Right lobe of liver (tissue), 6 donors: ENCODE measurements at regions not wholly inside any gene's neighbourhood (a gene's known extent, or its start where the extent isn't known, plus 50 kb on each side); places are given as distances from the start of the nearest gene placed in this dataset.
A peak's percentile ranks its signal among the peaks of the same experiment; 100 is the strongest.

Experiments
- ATAC-seq, 4 donors: fragments of 200-7000 bp; cut with Tn5 transposase; one replicate each; pipeline ENCODE4 v1.9.1; 2020; ENCODE audit warnings: mild to moderate bottlenecking in 4 of 4, moderate library complexity in 4 of 4
- DNase-seq, 3 donors: peaks; one replicate each; pipeline ENCODE4 v3.0.0-alpha.2; 2020
- H3K27ac ChIP-seq, 3 donors: fragments of 200-600 bp; one replicate each; pipeline ENCODE4 v1.8.0; 2022
- H3K27me3 ChIP-seq, 2 donors: fragments of 200-600 bp; one replicate each; pipeline ENCODE4 v1.8.0; 2022
- H3K36me3 ChIP-seq, 4 donors: fragments of 200-600 bp; sonication (generic) in 1 of 4; one replicate each; pipeline versions ENCODE4 v1.5.1 to v1.8.0; 2017 to 2022; ENCODE audit warnings: control low read depth in 1 of 4
- H3K4me1 ChIP-seq, 4 donors: fragments of 200-600 bp; sonication (generic) in 1 of 4; one replicate each; pipeline versions ENCODE4 v1.5.1 to v1.8.0; 2017 to 2022; ENCODE audit warnings: control low read depth in 1 of 4
- H3K4me3 ChIP-seq, 3 donors: fragments of 200-600 bp; one replicate each; pipeline ENCODE4 v1.8.0; 2022
- H3K9me3 ChIP-seq, 4 donors: fragments of 200-600 bp; sonication (generic) in 1 of 4; one replicate each; pipeline versions ENCODE4 v1.5.1 to v1.8.0; 2017 to 2022; ENCODE audit warnings: control low read depth in 1 of 4
- POLR2A ChIP-seq: fragments of 450-650 bp; IDR thresholded peaks from one replicate; pipeline ENCODE4 v1.6.1; 2017; ENCODE audit warnings: antibody characterized with exemption, mild to moderate bottlenecking
- WGBS: methylation state at CpG from one replicate; pipeline ENCODE4 v1.1.6; 2018; ENCODE audit warnings: low coverage, low lambda C conversion rate; ENCODE audit not compliant: insufficient coverage; ENCODE audit errors: missing lambda C conversion rate; 5-methylcytosine and 5-hydroxymethylcytosine counted together
- intact Hi-C, 2 donors: fragments of 100-400 bp; cut with DNase I; formaldehyde crosslinking; loops; one replicate each; pipeline versions ENCODE4 v1.11.2 to v1.14.1; 2022
- TF ChIP-seq, protein P1 (sequence below), 4 donors: fragments of 200-600 bp in 3 of 4; fragments of 450-650 bp in 1 of 4; IDR thresholded peaks; one replicate each; pipeline versions ENCODE4 v1.5.1 to v1.8.0; 2016 to 2022; ENCODE audit warnings: antibody characterized with exemption in 4 of 4, mild to moderate bottlenecking in 2 of 4
- donor health status: DM: no; HTN: yes; CAD: no.
- donor health status: DM: no; HTN: no; CAD: no.
- donor health status: DM: no; HTN: no; CAD: no.
- donor health status: DM: no; HTN: yes; CAD: no.
- donor health status: DM: no; HTN: yes; CAD: no.

DNA sequence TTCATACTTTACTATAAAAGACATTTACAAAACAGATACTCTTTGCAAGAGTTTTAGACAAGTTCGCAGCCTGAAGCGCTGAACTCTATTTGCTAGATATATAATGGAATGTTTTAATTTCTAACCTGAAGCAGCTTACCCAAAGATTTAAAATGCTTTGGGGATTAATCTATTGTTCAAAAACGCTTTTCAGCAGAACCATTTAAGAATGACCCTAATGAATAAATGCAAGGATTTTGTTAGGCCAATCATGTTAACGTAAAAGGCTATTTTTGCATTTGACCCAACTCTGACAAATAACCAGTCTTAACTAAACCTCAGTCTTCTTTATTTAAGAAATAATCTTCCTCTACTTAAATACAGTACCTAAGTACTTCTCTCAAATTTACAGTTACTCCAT lies 406.7 kb upstream of the POT1 start:
- DNase-seq = no peak
- Histone ChIP-seq H3K27me3 (no peaks in the 10 kb centered on the region), H3K36me3 (no peaks in the 10 kb centered on the region), H3K4me1 (no peaks in the 10 kb centered on the region), H3K9me3 (no peaks in the 10 kb centered on the region), H3K4me3 (no peak overlapping the region), H3K27ac (no peak overlapping the region)
- 70% methylated on average over 4 of the region's 4 CpGs for WGBS
- no peak for ATAC-seq
- TF ChIP-seq POLR2A = no peak
- TF ChIP-seq, protein P1, sequence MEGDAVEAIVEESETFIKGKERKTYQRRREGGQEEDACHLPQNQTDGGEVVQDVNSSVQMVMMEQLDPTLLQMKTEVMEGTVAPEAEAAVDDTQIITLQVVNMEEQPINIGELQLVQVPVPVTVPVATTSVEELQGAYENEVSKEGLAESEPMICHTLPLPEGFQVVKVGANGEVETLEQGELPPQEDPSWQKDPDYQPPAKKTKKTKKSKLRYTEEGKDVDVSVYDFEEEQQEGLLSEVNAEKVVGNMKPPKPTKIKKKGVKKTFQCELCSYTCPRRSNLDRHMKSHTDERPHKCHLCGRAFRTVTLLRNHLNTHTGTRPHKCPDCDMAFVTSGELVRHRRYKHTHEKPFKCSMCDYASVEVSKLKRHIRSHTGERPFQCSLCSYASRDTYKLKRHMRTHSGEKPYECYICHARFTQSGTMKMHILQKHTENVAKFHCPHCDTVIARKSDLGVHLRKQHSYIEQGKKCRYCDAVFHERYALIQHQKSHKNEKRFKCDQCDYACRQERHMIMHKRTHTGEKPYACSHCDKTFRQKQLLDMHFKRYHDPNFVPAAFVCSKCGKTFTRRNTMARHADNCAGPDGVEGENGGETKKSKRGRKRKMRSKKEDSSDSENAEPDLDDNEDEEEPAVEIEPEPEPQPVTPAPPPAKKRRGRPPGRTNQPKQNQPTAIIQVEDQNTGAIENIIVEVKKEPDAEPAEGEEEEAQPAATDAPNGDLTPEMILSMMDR (IDR thresholded peaks at IDR 0.05) = no peak
- intact Hi-C loops = no loop called here

DNA sequence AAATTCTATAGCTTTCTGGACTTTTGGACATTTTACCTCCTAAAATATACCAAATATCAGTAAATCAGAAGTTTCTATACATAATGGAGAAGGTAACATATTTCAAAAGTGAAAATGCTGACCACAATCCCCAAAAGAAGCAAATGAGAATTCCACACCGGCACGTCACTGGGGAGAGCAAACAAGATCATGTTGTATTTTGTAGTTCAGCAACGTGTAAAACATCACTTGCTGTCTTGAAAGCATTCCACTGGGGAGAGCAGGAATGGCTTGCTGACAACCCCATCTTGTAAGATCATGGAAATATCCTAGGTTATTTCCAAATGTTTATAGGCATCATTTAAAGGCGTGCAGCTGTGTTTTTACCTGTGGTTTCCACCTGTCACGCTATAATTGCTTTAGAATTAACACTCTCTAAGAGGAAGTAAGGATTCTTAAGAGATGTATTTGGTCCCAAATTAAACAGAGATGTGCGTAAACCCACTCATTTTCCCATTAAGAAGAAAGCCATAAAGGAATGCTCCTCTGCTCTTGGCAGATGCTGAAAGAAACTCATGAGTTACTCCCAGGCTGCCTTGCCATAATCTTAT lies 397.1 kb upstream of the POT1 start:
- Histone ChIP-seq H3K4me1 (no peaks in the 10 kb centered on the region), H3K27me3 (no peaks in the 10 kb centered on the region), H3K36me3 (no peaks in the 10 kb centered on the region), H3K4me3 (no peak overlapping the region), H3K9me3 (no peaks in the 10 kb centered on the region), H3K27ac (no peak overlapping the region)
- intact Hi-C loops = no loop called here
- DNase-seq (no peak), ATAC-seq (no peak)
- WGBS = 45% methylated on average over 6 of the region's 6 CpGs
- TF ChIP-seq, protein P1 (IDR thresholded peaks at IDR 0.05) = no peak
- no peak for TF ChIP-seq POLR2A

DNA sequence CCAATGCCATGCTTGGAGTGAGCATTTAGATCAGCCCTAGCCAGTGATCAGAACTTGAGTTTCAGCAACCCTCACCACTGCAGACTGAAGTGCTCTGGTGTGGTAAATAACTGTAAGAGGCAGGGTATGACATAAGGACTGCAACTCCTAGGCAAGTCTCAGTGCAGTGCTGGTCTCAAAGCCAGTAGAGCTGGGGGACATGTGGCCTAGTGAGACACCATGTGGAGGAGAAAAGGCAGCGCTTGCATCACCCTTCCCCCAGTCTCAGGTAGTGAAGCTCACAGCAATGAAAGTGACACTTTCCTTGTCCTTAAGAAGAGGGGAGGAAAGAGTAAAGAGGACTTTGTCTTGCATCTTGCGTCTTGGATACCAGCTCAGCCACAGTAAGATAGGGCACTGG lies 386.8 kb upstream of the POT1 start:
- no peak for TF ChIP-seq POLR2A
- TF ChIP-seq, protein P1 (IDR thresholded peaks at IDR 0.05) = no peak
- Histone ChIP-seq H3K4me3 (no peak overlapping the region), H3K4me1 (no peaks in the 10 kb centered on the region), H3K27me3 (no peaks in the 10 kb centered on the region), H3K36me3 (no peaks in the 10 kb centered on the region), H3K9me3 (no peaks in the 10 kb centered on the region), H3K27ac (no peak overlapping the region)
- DNase-seq (no peak), ATAC-seq (peak in 2 of 4 donors; percentile 10 to 25)
- intact Hi-C loops = no loop called here
- 21% methylated on average over 2 of the region's 2 CpGs for WGBS

DNA sequence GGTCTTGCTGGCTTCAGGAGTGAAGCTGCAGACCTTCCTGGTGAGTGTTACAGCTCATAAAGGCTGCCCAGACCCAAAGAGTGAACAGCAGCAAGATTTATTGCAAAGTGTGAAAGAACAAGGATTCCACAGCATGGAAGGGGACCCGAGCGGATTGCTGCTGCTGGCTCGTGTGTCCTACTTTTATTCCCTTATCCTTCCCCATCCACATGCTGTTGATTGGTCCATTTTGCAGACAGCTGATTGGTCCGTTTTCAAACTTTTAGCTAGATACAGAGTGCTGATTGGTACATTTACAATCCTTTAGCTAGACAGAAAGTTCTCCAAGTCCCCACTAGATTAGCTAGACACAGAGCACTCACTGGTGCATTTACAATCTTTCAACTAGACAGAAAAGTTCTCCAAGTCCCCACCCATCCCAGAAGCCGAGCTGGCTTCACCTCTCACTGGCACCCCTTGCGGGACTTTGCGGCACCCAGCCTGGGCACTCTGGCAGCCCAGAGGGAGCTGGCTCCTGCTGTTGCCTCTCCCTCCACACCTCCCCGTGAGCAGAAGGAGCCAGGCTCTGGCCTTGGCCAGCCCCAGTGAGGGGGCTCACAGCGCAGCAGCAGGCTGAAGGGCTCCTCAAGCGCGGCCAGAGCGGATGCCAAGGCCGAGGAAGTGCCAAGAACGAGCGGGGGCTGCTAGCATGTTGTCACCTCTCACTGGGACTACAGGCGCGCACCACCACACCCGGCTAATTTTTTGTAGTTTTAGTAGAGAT lies 369.6 kb upstream of the POT1 start:
- Histone ChIP-seq H3K27me3 (no peaks in the 10 kb centered on the region), H3K4me1 (no peaks in the 10 kb centered on the region), H3K4me3 (no peak overlapping the region), H3K27ac (no peak overlapping the region), H3K9me3 (no peaks in the 10 kb centered on the region), H3K36me3 (no peaks in the 10 kb centered on the region)
- no peak for DNase-seq
- WGBS = 64% methylated on average over 4 of the region's 18 CpGs
- intact Hi-C loops = no loop called here
- TF ChIP-seq POLR2A = no peak
- TF ChIP-seq, protein P1 (IDR thresholded peaks at IDR 0.05) = no peak
- ATAC-seq = no peak
